ENCODE measurements at regions not wholly inside any gene's neighbourhood (a gene's known extent, or its start where the extent isn't known, plus 50 kb on each side); places are given as distances from the start of the nearest gene placed in this dataset.

DNA sequence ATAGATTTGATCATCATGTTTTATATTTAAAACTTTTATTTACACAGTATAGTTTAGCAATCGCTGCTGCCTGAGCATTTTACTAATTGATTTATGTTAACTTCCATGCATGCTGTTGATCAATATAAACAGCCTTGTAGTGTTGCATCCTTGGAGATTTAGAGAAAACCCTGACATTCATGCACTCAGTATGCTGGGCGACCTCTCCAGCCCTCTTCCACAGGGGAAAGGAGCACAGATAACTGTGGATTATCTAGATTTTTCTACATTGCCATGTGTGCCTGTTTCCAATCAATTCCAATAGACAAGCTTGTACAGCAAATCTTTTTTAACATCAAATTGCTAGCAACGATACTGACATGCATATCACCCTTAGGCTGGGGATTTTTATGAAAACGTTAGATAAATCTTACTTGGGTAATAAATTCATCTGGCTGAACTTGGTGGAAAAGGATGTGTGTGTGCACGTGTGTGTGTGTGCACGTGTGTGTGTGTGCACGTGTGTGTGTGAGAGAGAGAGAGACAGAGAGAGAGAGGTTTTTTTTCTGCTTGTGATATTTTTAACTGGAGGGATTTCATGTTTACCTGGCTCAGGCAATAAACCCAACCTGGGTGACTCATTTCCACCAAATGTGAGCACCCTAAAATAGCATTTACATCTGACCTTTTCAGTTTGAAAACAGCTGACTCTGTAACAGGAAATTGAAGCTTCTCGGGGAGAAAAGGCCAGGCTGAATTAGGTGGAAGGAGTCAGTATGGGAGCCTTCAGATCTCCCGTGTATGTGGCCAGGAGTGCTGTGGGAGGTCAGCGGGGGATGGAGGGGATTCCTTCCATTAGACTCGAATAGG is 339.8 kb downstream of the PRDM2 start:
- no peak for DNase-seq (ENCODE audit: low read depth)

DNA sequence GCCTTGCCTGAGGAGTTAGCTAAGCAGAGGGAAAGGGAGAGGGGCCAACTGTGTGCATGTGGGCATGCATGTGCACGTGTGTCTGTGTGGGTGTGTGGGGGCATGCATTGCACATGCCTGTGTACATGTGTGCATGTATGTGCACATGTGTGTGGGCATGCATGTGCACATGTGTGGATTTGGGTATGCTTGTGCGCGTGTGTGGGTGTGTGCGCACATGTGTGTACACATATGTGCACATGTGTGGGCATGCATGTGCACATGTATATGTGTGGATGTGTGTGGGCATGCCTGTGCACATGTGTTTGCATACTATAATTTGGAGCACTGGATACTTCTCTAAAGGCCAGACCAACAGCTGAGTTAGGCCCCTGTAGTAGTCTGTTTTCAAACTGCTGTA is 350.0 kb downstream of the PRDM2 start:
- no peak for DNase-seq (ENCODE audit: low read depth)

DNA sequence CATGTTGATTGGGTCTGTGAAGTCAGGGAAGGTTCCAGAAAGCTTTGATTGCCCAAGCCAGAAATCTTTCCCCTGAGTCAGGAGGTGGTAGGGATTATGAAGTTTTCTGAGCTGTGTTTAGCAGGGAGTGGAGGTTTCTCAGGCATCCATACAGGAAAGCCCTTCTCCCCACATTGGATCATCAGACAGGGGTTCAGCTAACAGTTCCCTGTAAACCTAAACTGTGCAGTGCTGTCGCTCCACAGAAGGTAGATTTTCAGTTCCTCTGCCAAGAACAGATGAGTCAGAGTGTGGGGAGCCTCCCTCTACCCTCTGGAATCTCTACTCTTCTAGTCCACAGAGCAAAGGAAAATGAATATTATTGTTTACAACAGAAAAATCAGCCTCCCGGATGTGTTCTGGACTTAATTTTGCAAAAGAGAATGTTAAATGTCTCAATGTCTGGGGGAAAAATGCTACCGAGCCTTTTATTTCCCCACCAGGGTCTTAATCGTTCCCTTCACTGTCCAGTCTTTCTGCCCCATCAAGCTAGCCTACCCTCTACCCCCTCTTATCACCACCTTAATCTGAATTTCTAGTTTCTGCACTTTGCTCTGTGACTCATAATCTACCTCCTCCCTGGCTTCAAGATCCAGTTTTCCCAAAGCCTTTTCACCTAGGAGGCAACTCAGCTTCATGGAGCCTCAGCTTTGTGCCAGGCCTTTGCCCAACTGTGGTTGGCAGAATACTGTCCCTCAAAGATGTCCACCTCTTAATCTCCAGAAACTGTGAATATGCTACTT is 355.6 kb downstream of the PRDM2 start:
- DNase-seq (ENCODE audit: low read depth) = no peak

DNA sequence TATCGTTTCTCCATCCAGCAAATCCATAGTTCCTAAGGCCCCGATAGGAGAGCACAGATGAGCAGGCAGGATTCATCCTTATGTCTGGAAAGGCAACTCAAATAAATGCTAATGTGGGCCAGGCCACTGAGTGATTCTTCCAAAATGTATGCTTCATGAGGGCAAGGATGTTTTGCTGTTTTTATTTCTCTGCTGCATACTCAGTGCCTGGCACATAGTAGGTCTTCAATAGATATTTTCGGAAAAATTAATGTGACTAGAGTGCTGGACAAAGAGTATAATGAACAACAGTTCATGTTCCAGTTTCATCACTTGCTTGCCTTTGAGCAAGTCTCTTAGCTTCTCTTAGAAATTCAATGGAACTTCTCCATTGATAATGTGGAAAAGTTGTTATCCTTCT is 357.7 kb downstream of the PRDM2 start:
- DNase-seq (ENCODE audit: low read depth) = no peak

DNA sequence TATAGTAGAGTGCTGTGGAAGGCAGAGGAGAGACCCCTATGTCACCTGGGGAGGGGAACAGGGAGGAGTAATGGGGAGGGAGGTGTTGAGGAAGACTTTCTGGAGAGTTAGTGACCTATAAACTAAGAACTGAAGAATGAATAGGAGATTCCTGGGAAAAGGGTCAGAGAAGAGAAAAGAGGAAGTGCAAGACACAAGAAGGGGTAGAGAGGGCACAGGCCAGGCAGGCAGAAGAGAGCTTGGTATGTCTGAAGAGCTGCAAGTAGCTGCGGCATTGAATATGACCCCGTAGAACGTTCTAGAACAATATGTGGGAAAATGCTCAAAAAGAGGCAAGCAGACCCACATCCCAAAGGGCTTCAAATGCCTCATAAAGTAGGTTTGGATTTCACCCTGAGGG is 361.2 kb downstream of the PRDM2 start:
- DNase-seq (ENCODE audit: low read depth) = no peak

DNA sequence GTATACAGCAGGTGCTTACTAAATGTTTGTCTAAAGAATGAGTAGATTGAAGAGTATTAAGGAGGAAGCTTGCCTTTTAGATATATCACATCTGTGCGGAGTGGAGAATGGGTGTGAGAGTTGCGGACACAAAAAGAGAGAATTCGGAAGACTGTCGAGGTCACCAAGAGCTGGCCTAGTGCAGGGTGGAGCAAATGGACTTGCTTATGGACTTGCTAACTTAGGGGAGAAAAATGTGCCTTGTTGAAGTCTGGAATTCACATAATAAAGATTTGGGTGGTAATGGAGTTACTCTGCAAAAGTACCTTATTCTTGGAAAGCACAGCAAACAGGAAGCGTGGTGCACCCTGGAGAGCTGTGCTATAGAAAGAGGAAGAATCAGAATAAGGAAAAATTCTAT is 361.7 kb downstream of the PRDM2 start:
- DNase-seq (ENCODE audit: low read depth) = no peak

DNA sequence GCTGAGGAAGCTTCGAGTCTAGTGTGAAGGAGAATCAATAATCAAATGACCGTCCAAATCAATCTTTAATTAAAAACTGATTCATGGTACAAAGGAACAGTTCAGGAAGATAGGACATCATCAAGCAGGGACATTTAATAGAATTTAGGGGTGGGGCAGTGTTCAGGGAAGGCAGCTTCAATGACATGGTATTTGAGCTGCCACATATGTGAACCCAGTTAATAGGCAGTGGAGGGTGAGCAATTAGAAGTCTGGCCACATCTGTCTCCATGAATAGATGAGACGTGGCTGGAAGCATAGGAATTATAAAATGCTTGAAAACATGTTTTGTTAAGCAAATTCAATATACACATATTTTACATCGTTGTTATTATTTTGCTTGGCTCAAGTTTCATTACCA is 362.7 kb downstream of the PRDM2 start:
- DNase-seq (ENCODE audit: low read depth) = no peak

DNA sequence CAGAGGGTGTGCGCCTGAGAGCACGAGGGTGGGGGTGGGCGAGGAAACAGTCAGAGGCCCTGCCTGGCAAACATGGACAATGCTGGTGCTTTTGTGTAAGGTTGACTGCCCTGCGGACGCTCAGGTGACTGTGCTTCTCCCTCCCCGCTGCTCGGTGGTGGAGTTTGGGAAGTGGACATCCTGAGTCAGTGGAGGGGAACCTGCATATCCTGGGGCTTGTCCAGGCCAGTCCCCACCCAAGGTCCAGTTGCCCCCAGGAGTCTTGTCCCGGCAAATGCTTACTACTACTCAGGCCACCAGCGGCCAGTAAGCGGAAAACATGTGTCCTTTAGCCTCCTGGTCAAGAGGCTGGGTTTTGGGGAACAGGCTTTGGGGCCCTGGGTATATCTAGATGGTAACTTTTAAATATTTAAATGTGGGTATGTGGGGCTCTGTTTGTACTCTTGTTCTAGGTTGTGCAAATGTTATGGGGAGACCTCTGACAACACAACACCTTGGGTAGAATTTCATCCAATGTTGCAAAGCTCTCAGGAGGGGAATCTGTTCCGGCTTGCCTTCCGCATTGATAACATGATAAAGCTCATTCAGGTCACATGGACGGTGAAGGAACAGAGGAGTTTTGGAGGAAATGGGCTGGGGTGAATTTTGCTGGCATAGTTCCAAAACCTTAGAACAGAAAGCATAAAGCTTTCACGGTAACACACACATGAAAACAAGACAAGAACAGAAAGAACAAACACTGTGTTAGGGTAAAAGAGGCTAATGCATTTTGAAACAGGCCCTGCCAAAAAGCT is 364.9 kb downstream of the PRDM2 start:
- DNase-seq (ENCODE audit: low read depth) = no peak

DNA sequence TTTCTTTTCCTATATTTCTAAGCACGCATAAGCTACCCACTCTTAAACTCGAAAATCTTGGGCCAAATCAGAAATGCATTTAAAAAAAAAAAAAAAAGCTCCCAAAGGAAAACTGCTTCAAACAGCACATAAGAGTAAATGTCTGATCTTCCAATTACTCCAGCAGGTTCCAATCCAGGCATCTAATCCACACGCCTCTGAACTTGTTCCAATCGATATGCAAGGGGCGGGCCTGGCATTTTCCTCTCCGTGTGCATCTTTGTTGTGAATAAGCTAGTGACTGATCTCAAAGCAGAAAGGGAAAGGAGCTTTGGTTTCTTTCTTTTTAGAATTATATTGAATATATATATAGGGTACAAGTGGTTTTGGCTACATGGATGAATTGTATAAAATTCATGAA is 365.5 kb downstream of the PRDM2 start:
- DNase-seq (ENCODE audit: low read depth) = no peak

DNA sequence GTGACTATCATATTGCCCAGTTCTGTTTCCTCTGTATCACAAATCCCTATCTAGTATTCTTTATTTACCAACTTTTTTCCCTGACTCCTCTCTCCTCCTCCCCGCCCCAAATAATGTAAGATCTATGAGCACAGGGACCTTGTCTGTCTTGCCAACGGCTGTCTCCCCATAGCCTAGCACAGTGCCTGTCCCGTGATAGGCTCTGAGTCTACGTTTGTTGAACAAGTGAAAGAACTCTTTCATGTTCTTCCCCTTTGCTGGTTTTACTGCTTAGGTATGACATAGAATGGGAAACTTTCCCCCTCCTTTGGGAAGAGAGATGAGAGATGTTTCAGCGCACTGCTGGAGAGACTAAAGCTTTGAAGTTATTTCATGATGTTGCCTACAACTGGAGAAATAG is 367.0 kb downstream of the PRDM2 start:
- no peak for DNase-seq (ENCODE audit: low read depth)

DNA sequence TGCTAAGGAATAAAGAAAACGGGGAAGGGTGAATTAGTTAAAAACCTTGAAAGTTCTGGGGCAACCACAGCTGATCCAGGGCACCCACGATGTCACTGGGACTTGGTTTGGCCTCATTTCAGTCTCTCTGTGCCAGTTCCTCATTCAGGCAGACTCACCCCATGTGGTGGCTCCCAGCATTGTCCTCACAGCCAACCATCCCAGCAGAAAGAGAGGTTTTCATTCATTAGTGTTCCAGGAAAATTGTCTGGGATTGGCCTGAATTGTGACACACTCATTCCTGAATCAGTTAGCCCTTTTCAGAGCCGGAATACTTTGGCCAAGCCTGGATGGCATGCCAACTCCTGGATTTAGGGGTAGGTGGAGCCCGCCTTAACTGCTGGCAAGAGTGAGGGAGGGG is 367.7 kb downstream of the PRDM2 start:
- no peak for DNase-seq (ENCODE audit: low read depth)

DNA sequence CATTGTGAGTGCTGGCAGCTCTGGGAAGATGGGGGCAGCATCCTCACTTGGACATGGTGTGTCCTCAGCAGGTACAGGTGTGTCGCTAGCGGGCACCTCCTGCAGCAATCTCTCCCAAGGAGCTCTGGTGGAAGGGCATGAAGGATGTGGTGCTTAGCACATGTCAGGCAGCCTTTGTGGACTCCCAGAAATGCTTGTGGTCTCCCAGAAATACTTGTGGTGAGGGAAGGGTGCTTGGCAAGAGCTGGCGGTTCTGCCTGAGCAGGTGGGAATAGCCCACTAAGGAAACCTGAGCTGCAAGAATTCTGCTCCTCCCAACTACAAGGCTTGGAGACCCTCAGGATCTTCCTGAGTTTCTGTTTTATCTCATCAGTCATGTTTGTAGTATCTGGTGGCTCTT is 371.6 kb downstream of the PRDM2 start:
- no peak for DNase-seq (ENCODE audit: low read depth)

DNA sequence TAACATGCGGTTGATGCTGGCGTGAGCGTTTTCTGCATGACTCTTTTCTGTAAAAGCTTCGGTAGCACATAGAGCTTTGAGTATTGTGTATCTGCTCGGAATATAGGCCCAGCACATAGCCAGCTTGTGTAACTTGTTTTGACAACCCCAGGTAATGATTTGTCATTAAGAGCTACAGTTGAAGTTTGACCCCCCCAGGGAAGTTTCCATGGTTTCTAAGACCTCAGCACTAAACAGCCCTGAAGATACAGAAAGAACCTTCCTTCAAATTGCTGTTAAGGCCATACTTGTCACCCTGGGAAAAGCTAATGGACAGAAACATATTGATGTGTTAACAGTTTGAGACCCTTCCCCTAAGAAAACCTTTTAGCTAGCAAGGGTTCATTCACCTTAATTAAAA is 380.7 kb downstream of the PRDM2 start:
- DNase-seq (ENCODE audit: low read depth) = no peak

DNA sequence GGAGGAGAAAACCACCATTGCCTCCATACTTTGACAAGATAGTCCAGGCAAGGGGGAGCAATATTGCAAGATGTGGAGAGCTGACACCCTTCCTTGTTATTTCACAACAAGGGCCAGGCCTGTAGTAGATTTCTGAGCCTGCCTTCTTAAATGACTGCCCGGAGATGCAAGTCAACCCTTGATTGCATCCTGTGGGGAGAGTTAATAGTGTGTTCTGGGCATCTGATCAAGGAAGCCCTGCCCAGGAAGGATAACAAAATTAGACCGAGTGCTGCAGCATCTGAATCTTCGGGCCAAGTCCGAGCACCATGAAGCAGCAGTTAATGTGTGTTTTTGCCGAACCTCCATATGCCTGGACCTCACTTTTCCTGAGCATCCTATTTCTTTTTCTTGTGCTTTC is 382.3 kb downstream of the PRDM2 start:
- no peak for DNase-seq (ENCODE audit: low read depth)

DNA sequence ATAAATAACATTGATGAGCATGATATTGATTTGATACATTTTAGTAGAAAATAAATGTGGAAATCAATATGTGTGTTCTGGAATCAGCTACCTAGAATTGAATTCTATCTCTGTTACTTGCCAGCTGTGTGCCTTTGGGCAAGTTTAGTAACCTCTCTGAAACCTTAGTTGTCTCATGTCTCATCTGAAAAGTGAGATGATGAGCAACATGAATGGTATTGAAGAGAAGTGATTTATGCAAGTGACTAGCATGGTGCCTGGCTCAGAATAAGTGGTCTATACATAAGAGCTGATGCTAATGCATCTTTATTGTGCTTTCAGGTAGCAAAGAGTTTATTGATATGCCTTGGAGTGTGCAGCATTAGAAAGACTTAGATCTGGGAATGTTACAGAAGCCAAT is 383.3 kb downstream of the PRDM2 start:
- DNase-seq (ENCODE audit: low read depth) = no peak

DNA sequence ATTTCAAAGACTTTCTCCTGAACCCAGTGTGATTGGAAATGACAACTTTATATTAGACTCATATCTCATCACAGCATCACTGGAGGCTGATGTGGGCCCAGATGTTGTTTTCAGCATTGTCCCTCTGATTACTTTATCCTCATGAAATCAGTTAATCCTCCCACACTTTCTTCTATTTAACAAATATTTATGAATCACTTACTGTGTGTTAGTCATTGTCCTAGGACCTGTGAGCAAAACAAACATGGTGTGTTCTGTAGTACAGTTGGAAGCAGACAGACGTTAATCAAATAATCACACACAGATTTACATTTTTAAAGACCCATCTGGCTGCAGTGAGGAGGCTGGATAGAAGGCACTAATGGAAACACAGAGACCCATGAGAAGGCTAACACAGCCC is 383.7 kb downstream of the PRDM2 start:
- no peak for DNase-seq (ENCODE audit: low read depth)

DNA sequence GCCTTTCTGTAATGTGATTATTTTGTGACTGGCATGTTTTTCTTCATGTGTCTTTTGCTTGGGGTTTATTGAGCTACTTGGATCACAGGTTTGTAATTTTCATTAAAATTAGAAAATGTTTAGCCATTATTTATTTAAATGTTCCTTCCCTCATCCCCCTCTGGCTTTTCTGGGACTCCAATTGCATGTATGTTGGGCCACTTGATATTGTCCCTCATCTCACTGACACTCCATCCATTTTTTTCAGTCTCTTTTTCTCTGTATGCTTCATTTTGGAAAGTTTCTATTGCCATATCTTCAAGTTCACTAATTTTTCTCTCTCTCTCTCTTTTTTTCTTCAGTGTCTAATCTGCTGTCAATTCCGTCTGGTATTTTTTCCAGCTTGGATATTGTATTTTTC is 390.1 kb downstream of the PRDM2 start:
- DNase-seq (ENCODE audit: low read depth) = no peak

DNA sequence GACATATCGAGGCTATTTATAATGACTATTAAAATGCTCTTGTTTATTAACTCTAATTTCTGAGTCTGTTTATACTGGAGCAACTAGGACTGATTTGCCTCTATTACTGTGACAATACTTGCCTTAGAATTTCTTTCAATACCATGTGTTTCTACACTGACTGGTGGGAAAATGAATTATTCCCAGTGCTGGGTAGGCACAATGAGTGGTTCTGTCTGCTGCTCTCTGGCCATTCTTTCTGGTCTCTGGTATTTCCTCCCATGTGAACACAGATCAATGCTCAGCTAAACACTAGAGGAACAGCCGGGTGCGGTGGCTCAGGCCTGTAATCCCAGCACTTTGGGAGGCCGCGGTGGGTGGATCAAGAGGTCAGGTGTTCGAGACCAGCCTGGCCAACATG is 390.5 kb downstream of the PRDM2 start:
- no peak for DNase-seq (ENCODE audit: low read depth)

DNA sequence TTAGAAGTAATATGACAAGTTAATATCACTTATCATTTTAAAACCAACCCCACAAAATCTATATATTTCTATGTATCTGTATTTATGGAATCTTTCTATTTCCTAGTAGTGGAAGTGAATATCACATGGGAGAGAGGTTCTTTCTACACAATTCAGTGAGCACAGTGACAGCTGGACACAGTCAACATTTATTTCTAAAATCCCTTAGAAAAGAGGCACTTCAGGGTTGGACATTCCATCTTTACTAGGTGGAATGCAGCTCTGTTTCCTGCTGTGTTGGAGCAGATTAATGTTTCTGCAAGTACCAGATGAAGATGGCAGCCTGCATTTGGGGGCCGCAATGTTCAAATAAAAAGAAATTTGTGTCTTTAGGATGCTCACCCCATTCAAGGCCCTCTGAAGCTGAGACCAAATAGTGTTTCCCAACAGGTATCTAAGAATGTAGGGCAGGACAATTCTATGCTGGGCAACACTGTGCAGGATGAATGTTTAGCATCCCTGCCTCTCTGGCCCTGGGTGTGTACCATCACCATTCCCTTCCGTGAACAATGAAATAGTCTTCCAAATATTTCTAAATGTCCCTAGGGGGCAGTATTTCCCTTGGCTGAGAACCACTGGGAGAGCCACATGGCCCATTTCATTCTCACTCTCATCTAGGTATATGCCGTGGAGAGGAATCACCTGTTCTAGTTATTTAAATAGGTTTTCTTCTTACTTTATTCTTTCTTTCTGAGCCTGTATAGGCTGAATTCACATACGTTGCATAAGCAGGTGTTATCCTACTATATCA is 394.8 kb downstream of the PRDM2 start:
- no peak for DNase-seq (ENCODE audit: low read depth)

DNA sequence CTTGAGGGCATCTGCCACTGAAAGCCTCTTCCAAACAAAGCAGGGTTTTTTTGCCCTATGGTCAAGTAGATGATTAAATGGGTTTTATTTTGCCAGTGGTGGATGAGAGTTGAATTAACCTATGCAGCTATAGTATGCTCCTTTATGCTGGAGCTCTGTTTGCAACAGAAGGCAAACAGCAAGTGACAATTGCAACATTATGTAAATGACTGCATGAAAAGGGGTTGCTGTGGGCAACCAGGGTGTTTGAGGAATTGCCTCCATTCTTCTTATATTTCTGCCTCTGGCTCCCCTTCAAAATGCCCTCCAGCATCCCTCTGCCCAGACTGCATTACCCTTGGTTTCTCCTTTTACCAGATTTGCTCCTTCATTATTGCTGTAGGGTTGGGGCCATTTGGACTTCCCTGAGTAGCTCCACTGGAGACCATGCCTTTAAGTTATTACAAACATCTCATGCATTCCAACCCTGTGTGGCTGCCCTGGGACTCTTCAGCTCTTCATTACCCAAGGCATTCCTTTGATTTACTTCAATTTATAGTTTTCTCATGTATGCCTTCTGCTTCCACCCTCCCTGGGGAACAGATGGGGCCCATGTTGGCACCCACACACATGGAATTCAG is 398.4 kb downstream of the PRDM2 start:
- DNase-seq (ENCODE audit: low read depth) = no peak

DNA sequence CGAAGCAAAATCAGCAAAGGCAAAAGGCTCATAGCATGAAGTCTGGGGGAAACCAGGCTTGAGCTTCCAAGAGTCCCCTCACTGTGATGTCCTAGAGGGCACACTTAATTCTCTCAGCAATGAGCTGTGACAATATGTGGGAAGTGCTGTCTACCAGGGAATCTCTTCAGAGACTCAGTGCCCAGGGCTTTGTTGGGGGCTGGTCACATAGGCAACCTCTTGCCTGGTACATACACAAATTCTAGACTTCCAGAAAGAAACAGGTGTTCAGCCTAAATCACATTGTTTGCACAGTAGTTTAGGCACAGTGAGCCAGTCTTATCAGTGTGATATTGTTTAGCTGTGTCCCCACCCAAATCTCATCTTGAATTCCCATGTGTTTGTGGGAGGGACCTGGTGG is 400.5 kb downstream of the PRDM2 start:
- no peak for DNase-seq (ENCODE audit: low read depth)

DNA sequence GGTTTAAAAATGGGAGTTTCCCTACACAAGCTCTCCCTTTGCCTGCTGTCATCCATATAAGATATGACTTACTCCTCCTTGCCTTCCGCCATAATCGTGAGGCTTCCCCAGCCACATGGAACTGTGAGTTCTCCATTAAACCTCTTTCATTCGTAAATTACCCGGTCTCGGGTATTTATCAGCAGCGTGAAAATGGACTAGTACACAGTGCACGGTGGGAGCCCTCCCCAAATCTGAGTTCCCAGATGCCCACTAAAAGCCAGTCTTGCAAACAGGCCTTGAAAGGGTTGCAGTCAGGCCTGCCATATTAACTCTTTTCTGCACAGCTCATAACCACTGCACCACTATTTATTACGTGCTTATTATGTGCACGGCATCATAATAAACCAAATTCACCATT is 400.9 kb downstream of the PRDM2 start:
- no peak for DNase-seq (ENCODE audit: low read depth)

Data from stimulated activated CD8-positive, alpha-beta memory T cell treated with anti-CD3 and anti-CD28 coated beads, Interleukin-4, amount 100 ng/mL, for 24 hours (primary cell).